DMS53 (cell line): ENCODE measurements at regions not wholly inside any gene's neighbourhood (a gene's known extent, or its start where the extent isn't known, plus 50 kb on each side); places are given as distances from the start of the nearest gene placed in this dataset.

Experiments used
- DNase-seq: peaks from one replicate; lab custom pipeline; 2025; lab: John Stamatoyannopoulos, UW

- DNase-seq: no peak
Observed at GRCh38 chr7:116083796-116084195, 53.2 kb upstream of the TFEC start.

DNA sequence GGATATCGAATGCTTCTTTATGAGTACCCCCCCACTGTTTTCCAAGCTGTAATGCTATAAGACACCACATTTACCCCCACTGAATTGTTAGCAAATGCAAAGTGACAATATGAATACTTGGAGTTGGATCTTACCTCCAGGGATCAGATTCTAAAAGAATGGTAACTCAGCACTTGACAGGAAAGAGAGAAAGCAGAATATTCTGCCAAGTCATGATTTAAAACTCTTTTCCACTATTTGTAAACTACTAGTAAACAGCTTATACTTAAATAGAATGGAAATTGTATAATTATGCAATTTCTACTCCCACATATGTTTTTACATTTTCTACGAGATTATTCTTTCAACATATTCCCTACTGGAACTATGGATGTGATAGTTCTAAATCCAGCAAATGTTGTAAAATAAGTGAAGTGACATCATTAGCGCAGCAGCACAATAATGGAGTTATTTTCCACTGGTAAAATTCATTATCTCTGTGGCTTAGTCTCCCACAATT lies 56.0 kb upstream of the TFEC start:
- DNase-seq: no peak

GRCh38 chr7:116087291-116087690 lies 56.7 kb upstream of the TFEC start:
- no peak for DNase-seq

- no peak for DNase-seq
Observed at GRCh38 chr7:116087984-116088383, 57.4 kb upstream of the TFEC start.

DNA sequence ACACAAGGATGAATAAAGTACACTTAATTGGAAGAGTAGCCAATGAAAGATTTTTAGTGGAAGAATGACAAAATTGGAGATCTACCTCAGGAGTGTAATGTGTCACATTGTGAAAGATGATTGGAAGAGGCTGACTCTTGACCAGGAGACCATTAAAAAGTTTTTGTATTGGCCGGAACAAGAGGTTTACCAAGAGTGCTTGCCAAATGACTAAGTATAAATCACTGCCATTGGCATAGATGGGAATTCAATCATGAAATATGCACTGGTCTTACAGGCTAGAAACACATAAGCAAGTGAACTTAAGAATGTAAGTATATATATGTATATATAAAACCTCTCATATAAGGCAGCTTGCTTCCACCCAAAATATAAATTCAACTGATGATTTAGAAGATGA lies 58.7 kb upstream of the TFEC start:
- no peak for DNase-seq

GRCh38 chr7:116093516-116094301 lies 63.1 kb upstream of the TFEC start:
- no peak for DNase-seq

DNA sequence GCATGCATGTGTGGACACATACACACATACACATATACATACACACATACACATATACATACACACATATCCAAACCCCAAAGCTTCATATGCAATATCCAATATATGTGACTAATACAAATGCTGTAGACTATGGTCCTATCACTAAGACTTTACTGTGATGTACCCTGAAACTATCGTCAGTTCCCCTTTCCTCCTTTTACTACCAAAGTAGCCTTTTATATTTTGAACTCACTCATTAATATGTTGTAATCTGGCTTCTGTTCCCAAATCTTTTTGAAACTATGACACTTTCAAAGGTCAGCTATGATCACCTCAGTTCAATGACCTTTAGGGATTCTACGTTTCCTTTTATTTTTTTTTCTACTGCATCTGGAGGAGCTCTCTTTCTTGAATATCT lies 64.8 kb upstream of the TFEC start:
- DNase-seq: no peak

GRCh38 chr7:116097365-116098009 lies 66.9 kb upstream of the TFEC start:
- DNase-seq: peak; percentile 94

DNA sequence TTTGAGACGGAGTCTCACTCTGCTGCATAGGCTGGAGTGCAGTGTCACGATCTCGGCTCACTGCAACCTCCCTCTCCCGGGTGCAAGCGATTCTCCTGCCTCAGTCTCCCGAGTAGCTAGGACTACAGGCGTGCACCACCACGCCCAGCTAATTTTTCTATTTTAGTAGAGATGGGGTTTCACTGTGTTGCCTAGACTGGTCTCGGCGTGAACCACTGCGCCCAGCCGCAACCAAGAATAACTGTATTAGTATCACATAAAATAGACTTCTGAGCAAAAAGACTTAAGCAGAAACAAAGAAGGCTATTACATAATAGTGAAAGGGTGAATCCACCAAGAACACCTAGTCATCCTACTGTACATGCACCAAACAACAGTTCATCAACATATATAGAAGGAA lies 67.6 kb upstream of the TFEC start:
- no peak for DNase-seq

- no peak for DNase-seq
Observed at GRCh38 chr7:116100626-116101025, 70.1 kb upstream of the TFEC start.

DNA sequence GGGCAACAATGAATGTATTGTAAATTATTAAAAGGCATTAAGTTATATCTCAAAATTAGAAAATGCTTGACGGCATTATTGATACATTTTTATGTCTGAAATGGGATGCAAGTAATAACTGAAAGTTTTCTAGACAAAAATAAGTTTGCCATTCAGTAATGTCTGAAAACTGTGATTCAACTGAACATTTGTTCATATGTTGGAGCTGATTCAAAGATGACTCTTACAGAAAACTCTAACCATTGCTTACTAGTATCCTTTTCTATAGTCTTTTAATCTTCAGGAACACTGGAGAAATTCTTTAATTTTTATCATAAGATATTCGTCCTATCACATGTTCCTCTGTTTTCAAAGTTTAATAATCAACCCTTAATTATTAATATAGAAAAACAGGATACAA lies 71.1 kb upstream of the TFEC start:
- DNase-seq: no peak

- no peak for DNase-seq
Observed at GRCh38 chr7:116111475-116111874, 80.9 kb upstream of the TFEC start.

GRCh38 chr7:116113310-116113709 lies 82.7 kb upstream of the TFEC start:
- no peak for DNase-seq

GRCh38 chr7:116120839-116121238 lies 89.5 kb upstream of the TES start:
- DNase-seq: no peak

DNA sequence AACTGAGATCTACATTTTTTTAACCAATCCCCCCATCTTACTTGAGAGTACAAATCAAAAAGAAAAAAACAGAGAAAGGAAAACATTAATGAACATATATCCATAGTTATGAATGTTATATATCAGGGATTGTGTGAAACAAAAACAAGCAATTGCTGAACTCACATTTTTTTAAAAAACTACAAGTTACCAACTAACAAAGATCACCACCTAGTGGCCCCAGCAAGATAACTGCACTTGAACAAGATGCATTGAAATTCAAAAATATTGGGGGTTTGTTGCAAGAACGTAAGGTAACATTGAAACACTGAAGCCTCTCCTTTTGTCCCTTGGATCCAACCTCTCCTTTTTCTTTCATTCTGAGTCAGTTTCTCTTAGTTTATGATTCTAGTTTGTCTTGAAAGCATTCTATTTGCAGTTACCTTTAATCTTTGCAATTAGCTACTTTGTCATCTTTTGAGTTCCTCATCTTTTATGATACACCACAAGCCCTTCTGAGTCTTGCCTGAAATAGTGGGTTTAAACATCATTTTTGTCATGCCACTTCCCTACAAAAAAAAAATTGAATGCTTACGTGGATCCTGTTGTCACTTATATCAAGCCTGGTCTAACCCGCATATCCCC lies 87.3 kb upstream of the TES start:
- peak; percentile 79 for DNase-seq

DNA sequence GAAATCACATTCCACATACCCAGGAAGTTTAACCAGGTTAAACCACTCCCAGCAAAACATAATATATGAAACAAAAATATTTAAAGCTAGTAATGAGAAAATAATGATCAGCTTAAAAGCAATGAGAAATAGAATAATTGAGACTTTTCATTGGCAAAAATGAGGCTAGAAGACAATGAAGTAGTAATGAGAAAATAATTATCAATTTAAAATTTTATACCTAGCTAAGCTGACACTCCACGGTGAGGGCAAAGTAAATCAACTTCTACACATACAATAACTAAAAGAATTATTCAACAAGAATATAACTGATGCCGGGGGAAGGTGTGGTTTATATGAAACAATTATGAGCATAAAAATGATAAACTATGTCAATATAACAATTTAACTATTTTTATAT lies 82.2 kb upstream of the TES start:
- DNase-seq: no peak

- no peak for DNase-seq
Observed at GRCh38 chr7:116135306-116135705, 75.0 kb upstream of the TES start.

GRCh38 chr7:116138202-116138801 lies 72.0 kb upstream of the TES start:
- peak; percentile 83 for DNase-seq

DNA sequence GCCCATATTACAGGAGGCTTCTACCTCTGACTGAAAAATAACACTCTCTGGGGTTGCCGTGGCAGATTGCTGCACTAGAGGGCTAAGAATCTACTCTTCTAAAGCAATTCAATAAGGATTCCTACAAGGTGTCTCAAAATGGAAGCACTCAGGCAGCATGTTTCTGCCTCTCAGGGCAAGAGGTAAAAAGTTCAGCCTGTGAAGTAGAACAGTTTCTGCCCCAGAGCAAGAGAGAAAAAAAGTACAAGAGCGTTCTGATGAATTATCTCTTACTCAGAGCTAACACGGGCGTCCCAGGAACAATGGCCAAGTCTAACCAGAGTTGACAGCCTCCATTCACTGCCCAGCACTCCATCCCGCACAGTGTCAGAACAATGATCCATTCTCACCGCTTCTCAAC lies 71.3 kb upstream of the TES start:
- no peak for DNase-seq

DNA sequence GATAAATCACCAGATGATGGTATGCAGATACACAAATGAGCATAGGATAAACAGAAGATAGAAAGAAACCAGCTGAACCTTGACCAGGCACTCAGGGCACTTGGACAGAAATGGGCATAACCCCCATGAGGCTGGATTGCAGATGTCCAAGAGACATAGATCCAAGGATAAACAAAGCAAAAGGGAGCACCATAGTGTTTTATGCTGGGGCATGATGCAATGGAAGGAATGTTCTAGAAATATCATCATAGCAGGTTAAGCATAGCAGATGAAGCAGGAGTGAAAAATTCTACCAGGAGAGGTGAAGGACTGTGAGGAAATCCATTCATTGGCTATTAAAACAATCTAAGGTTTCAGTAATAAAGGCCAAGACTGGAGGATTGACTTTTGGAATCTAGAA lies 70.5 kb upstream of the TES start:
- no peak for DNase-seq

DNA sequence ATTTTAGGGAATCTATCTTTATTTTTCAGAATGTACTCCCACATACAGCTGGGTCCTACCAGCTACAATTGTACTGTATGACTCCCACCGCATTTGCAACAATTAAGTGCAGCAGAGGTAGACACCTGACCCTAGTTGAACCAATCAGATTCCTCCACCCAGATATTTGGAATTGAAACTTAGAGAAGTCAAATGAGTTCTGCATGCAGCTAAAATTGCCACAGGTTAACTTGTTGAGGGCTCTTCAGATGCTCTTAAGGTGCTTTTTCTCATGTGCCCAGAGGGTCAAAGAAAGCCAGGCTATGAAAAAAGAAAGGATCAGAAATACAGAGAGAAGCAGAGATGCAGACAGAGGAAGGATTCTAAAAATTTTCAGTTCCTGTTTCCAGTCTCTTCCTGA lies 68.0 kb upstream of the TES start:
- DNase-seq: no peak

- no peak for DNase-seq
Observed at GRCh38 chr7:116142850-116143249, 67.5 kb upstream of the TES start.
